OCI-LY1 (cell line): ENCODE measurements at regions not wholly inside any gene's neighbourhood (a gene's known extent, or its start where the extent isn't known, plus 50 kb on each side); places are given as distances from the start of the nearest gene placed in this dataset.

Experiments used
- EZH2 ChIP-seq: fragments of 200-600 bp; sonication (generic), shearing (Covaris generic); IDR thresholded peaks from 2 replicates; pipeline ENCODE4 v1.8.0; 2017; ENCODE audit warnings: borderline replicate concordance, mixed run types, mild to moderate bottlenecking, antibody characterized with exemption, low read length, moderate library complexity, mixed read lengths
- TF ChIP-seq, protein P1 (sequence below): fragments of 200-600 bp; sonication (generic), shearing (Covaris generic); IDR thresholded peaks from 2 replicates; pipeline ENCODE4 v1.5.1; 2017; ENCODE audit warnings: mild to moderate bottlenecking, antibody characterized with exemption, low read length, moderate library complexity, mixed read lengths

DNA sequence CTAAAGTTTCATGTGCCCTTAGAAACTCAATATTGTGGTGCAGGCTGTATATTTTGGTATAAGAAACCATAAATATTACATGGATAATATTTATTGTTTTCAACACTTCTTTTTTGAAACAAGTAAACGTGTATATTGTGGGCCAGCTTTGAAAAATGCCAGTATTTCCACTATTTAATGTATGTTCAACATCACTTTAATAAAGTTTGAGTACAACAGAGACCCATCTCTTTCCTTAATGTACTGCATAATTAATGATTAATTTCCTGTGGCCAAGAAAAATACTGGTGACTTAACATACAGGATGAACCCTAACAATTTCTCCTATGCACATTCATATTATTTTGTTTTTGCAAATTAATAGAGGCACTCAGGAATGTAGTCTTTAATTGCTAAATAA, 2891.5 kb downstream of the PCDH9 start:
- TF ChIP-seq, protein P1, sequence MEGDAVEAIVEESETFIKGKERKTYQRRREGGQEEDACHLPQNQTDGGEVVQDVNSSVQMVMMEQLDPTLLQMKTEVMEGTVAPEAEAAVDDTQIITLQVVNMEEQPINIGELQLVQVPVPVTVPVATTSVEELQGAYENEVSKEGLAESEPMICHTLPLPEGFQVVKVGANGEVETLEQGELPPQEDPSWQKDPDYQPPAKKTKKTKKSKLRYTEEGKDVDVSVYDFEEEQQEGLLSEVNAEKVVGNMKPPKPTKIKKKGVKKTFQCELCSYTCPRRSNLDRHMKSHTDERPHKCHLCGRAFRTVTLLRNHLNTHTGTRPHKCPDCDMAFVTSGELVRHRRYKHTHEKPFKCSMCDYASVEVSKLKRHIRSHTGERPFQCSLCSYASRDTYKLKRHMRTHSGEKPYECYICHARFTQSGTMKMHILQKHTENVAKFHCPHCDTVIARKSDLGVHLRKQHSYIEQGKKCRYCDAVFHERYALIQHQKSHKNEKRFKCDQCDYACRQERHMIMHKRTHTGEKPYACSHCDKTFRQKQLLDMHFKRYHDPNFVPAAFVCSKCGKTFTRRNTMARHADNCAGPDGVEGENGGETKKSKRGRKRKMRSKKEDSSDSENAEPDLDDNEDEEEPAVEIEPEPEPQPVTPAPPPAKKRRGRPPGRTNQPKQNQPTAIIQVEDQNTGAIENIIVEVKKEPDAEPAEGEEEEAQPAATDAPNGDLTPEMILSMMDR = no peak
- TF ChIP-seq EZH2 = no peak
